Activated gamma-delta T cell treated with anti-CD3 and anti-CD28 coated beads, Interleukin-2, amount 50 U/mL, for 16 hours (primary cell): ENCODE measurements at regions not wholly inside any gene's neighbourhood (a gene's known extent, or its start where the extent isn't known, plus 50 kb on each side); places are given as distances from the start of the nearest gene placed in this dataset.

Experiments
- DNase-seq: peaks from one replicate; pipeline ENCODE4 v3.0.0-alpha.2; 2020; ENCODE audit warnings: low read depth

DNA sequence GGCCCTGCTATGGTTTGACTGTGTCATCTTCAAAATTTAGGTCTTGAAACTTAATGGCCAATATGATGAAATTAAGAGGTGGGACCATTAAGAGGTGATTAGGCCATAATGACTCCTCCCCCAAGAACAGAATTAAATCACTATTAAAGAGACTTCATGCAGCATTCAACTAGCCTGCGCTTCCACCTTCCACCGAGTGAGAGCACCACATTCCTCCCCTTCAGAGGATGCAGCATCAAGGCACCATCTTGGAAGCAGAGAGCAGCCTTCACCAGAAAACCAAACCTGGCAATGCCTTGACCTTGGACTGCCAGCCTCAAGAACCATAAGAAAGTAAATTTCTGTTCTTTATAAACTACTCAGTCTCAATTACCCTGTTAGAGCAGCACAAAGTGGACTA is 371.1 kb upstream of the NFE2L3 start:
- DNase-seq = no peak

DNA sequence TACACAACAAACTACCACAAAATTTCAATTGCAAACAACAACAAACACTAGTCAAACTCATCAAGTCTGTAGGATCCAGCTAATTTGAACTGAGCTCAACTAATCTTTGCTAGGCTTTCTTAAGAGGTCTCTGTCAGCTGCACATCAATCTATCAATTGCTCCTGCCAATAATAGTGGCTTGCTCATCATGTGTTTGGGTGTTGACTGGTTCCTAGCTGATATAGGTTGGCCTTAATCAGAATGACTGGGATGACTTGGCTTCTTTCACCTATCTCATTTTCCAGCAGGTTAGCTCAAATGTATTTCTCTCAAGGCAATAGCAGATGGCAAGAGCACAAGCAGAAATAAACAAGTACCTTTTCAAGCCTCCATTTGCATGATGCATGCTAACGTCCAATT is 370.3 kb upstream of the NFE2L3 start:
- no peak for DNase-seq

DNA sequence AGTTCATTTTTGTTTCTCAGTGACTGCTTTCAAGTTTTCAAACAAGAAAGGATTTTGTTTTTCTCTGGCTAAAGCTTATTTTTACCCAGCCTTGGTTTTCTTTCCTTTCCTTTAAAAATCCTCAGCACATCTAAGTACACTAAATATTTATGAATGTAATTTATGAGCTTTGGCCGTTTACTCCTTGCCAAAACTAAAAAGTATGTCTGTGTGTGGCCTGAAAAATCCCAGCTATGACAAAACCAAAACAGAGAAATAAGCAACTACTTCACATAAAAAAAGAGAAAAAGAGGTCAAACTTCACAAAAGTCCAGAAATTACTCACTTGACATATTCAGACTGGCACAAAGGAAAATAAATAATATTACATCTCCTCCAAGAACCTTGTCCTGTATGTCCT is 365.1 kb upstream of the NFE2L3 start:
- DNase-seq = no peak

DNA sequence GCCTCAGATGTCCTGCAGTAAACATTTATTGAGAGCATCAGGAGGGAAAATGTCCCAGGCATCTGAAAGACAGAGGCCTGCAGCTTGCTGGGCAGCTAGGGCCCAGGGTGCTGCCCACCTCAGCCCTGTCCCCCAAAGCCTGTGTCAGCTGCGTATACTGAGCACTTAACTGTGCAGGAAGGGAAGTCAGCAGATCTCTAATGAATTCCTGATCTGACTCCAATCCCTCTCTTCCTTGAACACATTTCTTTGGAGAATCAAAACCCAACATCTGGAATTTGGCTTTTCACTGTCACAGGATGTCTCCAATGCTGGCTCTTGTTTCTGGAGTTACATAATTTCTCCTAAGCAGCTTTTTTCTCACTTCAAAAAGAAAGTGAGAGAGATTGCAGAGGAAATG is 364.7 kb upstream of the NFE2L3 start:
- no peak for DNase-seq

DNA sequence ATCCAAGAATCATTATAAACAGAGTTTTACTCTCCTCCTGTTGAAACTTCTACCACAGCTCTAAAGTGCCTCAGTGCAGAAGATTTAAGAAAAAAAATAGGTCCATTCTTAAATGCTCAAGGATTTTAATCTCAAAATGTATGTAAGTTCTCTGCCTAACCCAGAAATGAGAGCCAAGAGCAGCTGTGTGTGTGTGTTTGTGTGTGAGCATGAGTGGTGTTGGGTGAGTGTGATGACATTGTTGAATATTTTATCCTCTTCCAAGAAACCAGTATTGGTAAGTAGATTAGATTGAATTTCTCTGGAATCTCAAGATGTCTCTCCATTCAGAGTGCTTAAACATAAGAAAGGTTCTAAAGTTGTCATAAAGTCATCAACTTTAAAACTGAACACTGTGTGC is 363.6 kb upstream of the NFE2L3 start:
- no peak for DNase-seq

DNA sequence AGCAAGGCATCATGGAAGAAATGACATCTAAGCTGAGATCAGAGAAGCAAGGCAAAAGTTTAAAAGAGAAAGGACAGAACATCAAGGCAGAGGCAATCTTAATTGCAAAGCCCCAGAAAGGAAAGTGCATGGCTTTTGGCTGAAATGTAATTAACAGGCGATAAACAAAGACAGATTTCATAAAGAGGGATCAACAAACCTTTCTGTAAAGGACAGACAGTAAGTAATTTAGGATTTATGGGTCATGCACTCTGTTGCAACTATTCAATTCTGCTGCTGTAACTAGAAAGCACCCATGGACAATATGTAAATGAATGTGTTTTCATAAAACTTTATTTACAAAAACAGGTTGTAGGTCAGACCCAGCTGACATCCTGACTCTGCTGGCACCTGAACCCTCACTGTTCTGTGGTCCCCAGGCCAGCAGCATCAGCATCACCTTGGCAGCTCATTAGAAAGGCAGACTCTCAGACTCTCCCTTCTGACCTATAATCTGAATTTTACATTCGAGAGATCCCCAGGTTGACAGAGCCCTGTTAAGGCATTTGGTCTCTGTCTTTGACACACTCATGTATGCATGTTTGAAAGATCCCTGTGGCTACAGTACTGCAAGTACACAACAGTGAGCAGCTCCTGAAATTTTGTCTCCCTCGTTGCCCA is 362.9 kb upstream of the NFE2L3 start:
- DNase-seq = no peak

DNA sequence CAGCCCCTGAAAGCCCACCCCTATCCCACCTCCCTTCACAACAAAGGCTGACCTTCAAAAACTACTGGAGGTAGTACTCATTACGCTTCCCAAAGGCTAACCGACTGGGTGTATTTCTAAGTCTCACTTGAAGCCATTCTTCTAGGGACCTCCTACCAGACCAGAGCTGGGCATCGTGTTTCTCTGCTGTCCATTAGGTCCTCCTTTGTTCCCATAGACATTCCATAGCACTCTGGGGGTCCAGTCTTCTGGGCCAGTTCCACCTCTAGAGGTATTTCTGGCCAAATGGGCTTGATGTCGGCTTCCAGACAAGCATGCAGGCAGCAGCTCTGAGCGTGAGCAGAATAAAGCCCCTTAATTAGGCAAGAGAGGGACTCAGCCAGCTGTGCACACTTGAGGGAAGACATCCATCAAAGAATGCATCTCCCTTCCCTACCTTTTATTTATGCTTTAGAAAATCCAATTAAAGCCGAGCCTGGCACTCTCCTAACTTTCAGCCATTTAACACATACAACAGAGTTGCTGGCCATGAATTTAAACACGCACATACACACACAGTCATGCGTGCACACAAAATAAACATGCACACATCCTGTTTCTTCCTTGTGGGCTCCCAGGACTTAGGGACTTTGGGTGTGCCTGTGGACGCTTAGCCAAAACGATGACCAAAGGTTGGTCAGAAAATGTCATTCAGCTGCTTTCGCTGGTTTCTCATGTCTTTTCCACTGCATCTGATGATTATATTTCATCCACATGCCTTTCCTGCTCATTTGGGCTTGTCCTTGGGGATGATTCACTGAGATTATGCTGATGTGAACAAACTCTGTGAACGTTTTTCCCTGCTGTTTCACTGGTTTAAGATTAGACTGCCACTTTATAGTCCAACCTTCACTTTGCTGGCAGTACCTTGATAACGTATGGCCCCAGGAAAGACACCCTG is 362.0 kb upstream of the NFE2L3 start:
- no peak for DNase-seq

DNA sequence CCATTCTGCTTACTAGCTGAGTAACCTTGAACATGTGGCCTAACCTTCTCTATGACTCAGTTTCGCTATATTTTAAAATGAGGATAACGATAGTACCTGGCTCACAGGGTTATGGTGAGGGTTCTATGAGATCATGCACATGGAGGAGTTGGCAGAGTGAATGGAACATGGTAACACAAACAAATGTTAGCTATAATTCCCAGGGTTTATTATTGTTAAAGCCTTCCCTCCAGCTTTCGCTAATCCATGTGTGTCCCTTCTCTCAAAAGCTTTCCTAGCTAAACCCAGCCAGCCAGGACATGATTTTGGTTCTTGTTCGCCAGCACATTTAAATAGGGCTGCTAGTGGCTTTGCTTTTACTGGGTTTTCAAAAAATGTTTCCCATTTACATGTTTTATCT is 361.0 kb upstream of the NFE2L3 start:
- DNase-seq = no peak

DNA sequence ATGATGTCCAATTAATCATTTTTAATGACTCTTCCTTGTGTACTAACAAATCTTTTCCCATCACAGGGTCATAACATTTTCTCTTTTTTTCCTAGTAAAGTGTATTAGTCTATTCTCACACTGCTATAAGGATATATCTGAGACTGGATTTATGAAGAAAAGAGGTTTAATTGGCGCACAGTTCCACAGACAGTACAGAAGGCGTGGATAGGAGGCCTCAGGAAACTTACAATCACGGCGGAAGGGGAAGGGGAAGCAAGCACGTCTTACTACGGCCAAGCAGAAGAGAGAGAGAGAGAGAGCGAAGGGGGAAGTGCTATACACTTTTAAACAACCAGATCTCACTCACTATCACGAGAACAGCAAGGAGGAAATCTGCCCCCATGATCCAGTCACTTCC is 359.4 kb upstream of the NFE2L3 start:
- DNase-seq = no peak

DNA sequence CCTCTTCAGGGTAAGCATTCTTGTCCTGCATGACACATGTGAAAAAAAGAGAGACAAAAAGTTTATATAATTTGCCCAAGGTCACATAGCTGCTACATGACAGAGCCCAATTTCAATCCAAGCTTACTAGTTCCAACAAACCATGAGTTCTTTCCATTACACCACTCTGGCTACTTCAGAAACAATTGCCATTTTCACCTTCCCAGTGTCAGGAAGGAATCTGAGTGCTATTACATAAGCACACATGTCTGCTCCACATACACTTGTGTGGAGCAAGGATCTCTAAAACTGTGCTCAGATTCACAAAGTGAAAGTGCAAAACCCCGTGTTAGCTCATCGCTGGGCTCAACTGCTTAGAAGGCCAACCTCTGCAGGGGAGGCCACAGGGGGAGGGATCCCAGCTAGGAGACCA is 356.2 kb upstream of the NFE2L3 start:
- DNase-seq = no peak

DNA sequence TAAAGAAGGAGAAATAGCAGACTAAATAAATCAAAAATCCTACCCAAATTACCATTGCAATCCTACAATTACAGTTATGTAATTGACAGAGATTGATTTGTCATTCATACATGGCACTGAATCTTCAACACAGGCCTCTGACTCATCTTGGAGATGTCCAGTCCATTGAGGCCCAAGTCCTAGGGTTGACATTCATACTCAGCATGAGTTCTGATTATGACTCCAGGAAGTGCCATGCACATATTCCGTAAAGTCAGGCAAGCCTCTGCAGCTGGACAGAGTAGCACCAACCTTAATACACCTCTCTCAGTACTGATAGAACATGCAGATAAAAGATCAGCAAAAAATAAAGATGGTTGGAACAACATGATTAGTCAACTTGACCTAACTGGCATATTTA is 353.7 kb upstream of the NFE2L3 start:
- DNase-seq = no peak

DNA sequence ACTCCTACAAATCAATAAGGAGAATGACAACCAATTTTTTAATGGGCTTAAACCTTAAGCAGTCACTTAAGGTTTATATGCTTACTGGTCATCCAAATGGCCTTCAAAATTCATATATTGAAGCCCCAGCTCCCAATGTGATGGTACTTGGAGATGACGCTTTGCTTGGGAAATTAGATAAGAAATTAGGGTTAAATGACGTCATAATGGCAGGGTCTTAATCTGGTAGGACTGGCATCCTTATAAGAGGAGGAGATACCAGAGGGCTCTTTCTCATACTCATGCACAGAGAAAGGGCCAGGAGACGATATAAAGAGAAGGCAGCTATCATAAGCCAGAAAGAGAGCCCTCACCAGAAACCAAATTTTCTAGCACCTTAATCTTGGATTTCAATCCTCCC is 350.8 kb upstream of the NFE2L3 start:
- DNase-seq = no peak

DNA sequence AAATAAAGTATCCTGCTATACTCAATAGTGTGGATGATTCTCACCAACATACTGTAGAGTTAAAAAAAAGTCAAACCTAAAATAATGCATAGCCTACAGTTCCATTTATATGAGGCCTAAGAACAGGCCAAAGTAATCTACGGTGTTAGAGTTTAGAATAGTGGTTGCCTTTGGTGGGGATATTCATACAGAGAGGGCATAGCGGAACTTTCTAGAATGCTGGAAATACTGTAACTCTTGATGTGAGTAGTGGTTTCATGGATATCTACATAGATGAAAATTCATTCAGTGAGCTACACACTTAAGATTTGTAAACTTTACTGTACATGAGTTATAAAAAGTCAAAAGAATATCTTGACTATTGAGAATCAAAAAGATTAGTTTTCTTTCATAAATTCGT is 349.9 kb upstream of the NFE2L3 start:
- no peak for DNase-seq

DNA sequence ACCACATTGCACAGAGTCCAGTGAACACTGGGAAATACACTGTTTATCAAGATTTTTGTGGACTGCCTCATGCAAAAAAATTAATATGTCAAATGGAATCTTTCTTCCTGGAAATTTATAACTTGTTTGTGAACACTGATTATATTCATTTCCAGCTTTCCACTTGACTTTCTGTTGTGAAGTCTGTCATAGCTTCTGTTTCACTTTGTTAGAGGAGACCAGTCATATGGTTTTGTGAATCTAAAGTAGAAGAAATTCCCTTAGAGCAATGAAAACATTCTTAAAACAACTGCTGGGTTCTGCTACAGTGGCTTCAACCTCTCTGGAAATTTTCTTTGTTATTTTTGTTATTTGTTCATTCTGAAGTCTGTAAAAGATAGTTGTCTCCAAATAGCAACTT is 349.5 kb upstream of the NFE2L3 start:
- DNase-seq = no peak

DNA sequence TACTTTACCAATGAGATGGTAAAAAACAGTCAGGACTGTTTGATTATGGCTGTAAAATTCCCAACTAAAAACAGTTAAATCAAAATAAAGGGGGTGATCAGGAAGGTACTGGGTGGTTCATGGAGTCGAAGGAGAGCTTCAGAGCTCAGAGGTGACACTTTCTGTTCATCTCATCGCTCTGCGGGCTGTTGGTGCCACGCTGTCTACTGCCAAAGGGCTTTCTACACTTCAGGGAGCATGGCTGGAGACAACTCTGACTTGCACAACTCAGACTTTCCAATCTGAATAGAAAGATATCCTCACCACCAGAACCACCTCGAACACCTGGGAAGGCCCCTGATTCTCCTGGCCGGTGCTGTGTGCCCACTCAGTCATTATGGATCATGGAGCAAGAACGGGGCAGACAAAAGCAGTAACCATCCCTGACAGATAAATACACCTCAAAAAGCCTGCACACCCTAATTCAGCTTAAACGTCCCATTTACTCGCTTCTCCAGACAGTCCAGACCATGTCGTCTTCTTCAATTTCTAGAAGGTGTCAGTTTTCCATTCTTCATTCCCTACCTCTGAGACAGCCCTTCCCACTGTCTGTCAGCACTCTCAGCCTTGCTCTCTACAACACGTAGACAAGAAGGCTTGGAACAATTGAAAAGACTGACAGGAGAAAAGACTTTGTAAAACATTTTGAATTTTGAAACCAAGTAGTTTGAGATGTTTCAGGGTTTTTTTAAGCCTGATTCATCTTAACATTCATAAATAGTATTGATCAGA is 348.7 kb upstream of the NFE2L3 start:
- DNase-seq = no peak

DNA sequence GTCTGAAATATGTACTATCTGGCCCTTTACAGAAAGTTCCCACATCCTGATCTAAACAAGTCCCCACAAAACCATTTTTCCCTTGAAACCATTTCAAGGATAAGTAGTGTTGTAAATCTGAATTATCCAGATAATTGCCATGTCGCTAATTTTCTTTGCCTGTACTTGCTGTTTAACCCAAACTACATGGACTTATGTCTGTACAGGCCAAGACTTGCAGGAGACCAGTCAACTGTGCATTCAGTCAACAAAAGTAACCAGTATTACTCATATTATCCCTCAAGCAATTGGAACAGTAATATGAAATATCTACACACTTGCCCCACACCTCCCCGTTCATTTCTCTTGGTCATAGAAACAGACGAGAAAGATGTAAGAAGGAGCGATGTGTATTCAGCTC is 347.8 kb upstream of the NFE2L3 start:
- no peak for DNase-seq

DNA sequence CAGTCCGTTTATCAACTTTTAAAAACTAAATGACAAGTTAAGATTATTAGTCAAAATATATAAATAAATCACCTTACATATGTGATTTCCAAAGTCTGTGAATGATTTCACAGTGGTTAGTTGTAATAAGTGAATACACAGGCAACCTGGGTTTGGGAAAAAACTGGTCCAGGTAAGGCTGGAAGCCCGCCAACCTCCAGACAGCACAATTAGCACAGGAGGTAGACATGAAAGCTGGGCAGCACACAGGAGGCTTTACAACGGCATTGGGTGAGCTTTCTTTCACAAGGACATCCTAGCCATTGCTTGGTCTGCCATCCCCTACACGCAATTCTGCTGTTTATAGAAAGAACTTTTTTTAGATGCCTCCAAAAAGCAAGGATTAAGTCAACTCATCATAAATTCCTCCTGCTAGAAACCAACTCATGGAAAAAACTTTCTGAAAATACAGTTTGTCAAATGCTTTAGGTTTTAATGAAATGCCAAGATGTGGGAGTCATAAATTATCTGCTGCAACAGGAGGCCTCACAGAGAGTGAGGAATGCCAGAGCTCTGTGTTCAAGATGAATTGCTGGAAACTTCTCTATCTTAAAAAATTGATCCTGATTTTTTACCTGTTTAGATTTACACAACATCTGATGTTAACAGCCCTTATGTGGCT is 346.8 kb upstream of the NFE2L3 start:
- no peak for DNase-seq

DNA sequence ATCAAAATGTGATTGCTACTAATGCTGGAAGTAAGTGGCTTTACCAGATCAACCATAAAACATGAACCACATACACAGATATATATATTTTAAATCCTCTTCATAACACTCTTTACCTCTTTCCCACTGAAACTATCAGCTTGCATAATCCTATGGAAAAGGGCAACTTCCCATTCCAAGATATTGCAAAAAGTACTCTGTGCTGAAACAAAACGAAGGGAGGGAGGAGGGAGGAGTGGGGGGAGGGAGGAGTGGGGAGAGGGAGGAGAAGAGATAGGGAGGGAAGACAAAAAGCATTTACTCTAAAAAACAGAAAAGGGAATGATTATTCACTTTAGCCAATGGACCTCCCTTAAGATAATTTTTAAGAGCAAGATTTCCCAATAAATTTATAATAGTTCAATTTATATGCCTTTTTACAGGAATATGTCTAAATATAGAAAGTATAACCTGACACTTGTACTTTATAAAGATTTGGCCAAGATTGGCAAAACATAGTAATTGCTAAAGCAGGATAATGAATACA is 344.8 kb upstream of the NFE2L3 start:
- DNase-seq = no peak

DNA sequence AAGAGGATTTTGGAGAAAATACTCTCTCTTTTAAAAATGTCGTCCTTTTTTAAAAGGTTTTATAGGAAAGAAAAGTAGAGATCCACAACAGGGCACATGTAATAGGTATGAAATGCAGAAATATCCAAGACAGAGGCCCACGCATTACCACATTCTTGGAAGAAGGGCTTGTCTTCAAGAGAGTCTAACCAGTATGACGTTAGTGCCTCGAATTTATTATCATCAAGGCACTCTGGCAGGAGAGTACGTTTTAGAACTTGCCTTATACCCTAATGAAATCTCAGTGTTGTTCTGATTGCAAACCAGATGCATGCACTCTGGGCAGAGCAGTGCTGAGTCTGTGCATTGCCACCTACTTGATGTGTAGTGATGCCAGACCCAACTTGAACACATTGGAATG is 342.6 kb upstream of the NFE2L3 start:
- no peak for DNase-seq

DNA sequence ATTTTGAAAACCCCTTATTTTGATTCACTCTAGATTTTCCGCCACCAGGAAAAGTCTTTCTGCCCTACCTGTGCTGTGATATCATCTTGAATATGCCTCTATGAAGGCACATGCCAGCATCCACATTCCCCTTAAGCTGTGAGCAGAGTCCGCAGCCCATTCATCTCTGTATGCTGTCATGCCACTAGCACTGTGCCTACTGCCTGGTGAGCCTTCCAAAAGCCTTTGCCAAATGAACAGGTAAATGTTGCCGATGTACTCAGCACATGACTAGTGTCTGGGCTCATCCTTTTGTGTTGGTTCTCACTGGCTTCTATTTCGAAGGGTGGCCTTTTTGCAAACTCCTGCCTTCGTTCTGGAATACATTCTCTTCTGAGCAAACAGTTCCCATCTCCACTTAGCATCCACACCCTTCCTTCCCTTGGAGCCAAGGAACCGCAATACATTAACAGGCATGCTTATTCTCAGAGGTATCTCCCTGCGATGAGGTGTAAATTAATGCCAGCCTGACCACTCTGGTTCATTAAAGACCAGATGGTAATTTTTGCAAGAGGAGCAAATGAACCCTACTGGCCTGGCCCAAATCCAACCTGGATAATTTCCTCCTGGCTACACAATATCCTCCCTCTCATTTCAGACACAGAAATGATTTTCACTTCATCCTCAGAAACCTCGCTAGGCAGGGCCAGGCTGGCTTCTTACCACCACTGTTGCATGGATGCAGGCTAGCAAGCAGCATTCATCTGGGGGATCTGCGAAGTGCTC is 339.7 kb upstream of the NFE2L3 start:
- DNase-seq = no peak

DNA sequence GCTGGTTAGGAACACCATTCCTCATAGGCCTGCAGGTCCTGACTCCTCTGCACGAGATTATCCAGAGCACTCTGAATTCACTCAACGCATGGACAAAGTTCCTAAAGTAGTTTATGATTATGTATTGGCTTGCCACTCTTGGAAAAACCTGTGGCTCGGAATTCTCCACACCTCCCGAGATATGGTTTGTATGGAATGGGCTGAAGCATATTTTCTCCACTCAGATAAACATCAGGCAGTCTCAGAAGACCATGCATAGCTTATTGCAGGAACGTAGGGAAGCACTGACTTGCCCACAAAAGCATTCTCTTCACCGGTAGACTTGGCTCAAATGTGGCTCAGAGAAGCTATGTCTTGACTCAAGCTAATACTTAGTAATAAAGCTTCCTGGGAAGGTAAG is 338.6 kb upstream of the NFE2L3 start:
- no peak for DNase-seq
